ENCODE measurements at regions not wholly inside any gene's neighbourhood (a gene's known extent, or its start where the extent isn't known, plus 50 kb on each side); places are given as distances from the start of the nearest gene placed in this dataset.

DNA sequence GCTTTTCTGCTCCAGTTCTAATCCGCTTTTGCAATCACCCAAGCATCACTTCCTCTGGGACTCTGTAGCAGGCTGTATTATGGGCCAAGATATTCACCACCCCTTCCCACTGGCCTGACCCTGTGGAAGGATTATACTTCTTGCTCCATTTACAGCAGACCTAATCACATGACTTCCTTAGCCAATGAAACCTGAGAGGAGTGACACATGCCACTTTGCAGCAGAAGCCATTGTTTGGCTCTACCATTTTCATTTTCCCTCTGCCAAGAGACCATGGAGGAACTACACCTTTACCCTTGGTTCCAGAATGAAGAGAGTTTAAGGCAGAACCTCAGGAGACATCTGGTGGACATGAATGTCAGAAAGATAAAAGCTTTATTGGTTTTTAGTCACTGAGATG, 134.9 kb upstream of the HSD17B12 start:
- no peak for DNase-seq (ENCODE audit: low spot score)

DNA sequence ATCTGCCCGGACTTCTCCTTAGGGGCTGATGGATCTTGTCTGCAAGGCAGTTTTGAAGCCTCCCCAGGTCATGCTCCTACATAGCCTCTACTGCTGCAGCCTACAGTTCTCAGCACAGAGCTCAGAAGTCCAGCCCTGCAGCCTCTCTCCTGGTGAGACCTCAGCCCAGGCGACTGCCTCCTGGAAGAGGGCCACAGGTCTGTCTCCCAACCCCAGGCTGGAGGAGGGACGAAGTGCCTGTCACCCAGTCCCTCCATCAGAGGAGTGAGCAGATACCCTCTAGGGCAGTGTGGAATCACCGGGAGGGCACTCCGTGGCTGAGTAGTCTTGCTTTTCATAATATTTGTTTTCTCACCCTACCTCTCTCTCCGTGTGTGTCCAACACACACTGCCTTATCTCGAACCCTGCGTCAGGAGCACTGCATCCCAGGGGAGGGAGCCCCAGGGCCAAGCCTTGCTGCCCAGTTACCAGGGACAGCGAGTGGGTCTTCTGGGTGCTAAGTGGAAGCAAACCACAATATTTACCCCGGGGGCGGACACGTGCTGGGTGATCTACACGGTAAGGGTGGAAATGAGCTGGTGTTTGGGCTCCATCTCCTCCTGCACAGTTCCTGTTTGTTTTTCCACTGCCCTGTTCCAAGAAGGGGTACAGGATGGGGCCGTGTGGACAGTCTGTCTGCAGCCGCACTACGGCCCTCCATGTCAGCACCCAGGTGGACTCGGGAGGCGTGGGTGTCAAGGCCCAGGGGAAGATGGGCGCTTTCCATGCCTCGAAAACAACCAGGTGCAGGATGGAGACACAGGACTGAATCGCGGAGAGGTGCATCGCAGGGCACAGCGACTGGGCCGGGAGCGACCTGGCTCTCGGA, 133.7 kb upstream of the HSD17B12 start:
- no peak for DNase-seq (ENCODE audit: low spot score)

DNA sequence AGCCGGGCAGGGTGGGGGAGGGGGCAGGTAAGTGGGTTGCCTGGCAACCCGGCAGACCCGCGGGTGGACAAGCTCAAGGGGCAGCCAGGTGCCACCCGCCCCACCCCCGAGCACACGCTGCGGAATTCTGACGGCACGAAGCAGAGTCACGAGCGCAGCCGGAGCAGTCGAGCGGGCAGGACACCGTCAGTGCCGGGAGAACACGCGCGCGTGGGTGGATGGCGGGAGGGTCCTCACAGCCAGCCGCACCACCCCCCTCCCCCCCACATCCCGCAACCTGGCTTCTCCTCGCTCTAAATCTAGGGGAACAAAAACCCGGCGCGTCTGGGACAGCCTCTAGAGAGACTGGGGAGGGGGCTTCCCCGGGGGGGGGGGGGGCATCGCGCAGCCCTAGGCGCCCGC, 133.1 kb upstream of the HSD17B12 start:
- no peak for DNase-seq (ENCODE audit: low spot score)

GRCh38 chr11:43547889-43548381, 132.6 kb upstream of the HSD17B12 start:
- DNase-seq (ENCODE audit: low spot score): no peak

- no peak for DNase-seq (ENCODE audit: low spot score)
Measured at GRCh38 chr11:43548916-43549315, 131.6 kb upstream of the HSD17B12 start.

- no peak for DNase-seq (ENCODE audit: low spot score)
Measured at GRCh38 chr11:43549624-43550023, 130.9 kb upstream of the HSD17B12 start.

DNA sequence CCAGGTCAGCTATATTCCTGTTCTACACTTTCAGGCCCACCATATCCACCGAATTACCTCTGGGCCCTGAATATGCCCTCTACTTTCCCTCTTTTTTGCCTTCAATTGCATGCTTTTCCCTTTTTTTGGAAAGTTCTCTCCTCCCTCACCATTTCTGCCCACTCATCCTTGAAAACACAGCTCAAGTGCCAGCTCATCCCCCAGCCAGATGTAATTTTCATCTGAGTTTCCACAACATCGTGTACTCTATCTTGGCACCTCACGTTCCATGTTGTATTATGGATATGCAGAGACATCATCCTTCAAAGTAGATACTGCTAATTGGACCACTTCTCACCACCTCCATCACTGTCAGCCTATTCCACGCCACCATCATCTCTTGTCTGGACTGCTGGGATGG, 129.8 kb upstream of the HSD17B12 start:
- DNase-seq (ENCODE audit: low spot score): no peak

GRCh38 chr11:43554148-43554473, 126.4 kb upstream of the HSD17B12 start:
- DNase-seq (ENCODE audit: low spot score): no peak

DNA sequence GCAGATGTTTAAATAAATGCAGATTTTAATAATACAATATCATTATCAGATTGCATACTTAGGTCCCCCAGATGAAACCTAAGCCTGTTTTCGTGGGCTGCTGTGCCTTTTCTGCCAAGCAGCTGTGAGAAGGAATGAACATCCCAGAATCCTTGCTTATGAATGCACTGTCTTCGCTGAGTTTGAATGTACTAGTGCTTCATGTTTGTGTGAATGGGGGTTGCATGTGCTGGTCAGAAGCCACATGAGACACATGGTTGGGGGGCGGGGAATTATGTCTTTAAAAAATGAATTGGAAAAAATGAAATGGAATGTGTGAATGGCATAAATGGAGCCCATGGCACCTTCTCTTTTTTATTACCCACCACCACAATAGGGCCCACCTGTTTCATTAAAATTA, 125.4 kb upstream of the HSD17B12 start:
- DNase-seq (ENCODE audit: low spot score): no peak

GRCh38 chr11:43555816-43556611, 124.5 kb upstream of the HSD17B12 start:
- DNase-seq (ENCODE audit: low spot score): no peak

DNA sequence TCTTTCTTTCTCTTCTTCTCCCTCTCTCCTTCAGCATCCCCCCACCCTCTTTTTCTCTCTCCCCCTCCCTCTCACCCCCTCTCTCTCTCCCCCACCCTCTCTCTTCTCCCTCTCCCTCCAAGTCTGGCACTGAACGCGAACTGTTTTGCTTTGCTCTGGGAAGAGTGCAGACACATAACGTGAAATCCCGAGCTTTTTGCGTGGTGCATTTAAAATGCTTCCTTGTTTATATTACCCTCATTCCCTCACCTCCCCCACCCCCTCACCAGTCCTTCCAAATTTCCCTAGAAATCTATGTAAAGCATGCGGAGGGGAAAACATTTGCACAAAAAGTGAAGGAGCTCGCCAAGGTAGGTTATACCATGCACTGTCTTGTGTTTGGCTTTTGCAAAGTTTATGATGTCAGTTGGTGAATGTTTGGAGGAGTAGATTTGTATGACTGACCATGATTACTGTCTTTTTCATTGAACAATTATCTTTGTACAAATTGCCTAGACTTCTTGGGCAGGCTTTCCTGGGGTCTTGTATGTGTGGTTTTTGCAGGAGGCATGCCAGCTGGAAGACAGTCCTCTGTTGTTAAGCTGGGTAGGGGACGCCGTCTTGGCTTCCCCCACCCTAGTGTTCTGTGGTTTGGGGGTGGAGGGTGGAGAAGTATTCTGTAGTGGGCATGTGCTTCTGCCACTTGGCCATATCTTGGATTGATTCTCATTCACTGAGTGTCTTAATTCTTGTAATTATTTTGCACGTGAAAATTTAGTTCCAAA, 123.7 kb upstream of the HSD17B12 start:
- DNase-seq (ENCODE audit: low spot score): no peak

GRCh38 chr11:43557553-43558110, 122.9 kb upstream of the HSD17B12 start:
- no peak for DNase-seq (ENCODE audit: low spot score)

DNA sequence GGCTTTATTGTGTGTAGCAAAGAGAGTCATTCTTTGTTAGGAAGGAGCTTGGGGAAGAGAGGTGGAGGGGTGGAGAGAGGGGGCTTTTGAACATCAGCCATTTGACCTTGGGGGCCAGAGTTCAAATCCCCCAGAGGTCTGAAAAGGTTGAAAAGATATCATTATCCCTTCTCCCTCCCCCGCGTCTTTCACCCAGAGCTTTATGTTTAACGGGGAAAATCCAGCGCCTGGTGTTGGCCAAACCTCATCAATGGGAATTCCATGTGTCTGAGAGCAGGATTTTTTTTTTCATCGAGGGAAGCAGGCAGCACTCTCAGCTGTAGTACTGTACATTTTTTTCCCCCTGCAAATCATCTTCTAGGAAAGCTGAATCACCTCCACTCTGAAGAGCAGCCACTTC, 122.4 kb upstream of the HSD17B12 start:
- DNase-seq (ENCODE audit: low spot score): no peak

DNA sequence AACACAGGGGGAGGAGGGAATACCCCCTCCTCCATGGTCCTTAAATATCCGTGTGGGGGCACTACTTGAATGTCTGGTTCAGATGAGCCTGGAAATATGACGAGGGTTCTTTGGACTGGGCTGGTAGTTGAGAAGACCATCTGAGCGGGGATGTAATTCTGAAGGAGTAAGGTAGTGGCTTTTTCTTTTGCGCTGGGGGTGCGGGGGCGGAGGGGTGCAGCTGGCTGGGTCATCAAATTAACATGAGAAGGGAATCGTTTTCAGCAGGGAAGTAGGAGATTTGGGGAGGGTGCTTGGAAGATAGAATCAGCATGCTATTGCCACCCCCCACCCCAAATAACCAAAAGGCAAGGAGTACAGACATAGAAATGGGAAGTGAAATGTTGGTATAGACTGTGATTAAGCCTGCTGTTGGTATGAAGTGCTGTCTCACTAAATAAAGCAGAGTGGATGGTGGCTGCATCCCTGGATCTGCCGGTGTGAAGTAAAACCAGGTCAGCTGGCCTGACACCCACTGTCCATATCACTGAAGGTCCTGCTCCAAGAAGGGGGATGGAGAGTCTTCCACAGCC, 121.9 kb upstream of the HSD17B12 start:
- DNase-seq (ENCODE audit: low spot score): no peak

- no peak for DNase-seq (ENCODE audit: low spot score)
Measured at GRCh38 chr11:43561832-43562231, 118.7 kb upstream of the HSD17B12 start.

- DNase-seq (ENCODE audit: low spot score): peak; percentile 64
Measured at GRCh38 chr11:43567396-43567975, 113.1 kb upstream of the HSD17B12 start.

DNA sequence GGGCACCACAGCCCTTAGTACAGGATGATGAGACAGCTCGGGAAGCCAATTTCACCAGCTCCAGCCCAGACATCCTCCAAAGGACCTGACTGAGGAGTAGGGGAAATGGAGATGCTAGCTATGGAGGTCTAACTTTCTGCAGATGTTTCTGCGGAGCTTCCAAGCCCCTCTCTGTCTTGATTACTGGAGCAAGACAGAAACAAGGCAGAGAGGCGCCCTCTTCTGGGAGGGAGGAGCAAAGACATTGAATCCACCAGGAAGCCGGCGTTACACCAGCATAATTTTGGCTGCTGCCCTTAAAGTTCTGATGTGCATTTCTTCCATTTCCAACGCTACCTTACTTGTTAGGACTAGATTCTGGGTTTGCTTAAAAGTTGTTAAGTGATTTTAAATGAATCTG, 107.3 kb upstream of the HSD17B12 start:
- DNase-seq (ENCODE audit: low spot score): peak; percentile 76

DNA sequence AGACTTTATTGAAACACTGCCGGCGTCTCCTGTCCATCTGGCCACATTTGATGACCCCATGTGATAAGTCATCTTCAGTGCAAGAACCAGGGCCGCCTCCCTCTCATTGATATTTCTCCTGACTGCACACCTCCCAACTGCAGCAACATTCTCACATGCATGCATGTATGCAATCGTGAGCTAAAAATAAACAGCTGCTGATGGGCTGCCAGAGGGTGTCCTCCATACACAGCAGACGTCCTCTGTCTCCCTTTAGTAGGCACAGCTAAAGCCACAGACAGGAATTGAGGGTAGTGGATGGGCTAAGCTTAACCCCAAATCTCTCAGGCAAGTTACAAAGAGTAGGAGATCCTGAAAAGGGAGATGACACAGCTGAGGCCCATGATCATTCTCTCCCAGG, 106.7 kb upstream of the HSD17B12 start:
- DNase-seq (ENCODE audit: low spot score): no peak

- DNase-seq (ENCODE audit: low spot score): no peak
Measured at GRCh38 chr11:43574411-43574810, 106.1 kb upstream of the HSD17B12 start.

- DNase-seq (ENCODE audit: low spot score): peak; percentile 88
Measured at GRCh38 chr11:43574949-43575912, 105.3 kb upstream of the HSD17B12 start.

Data from SK-N-DZ (cell line).